DOHH2 (cell line): ENCODE measurements at regions not wholly inside any gene's neighbourhood (a gene's known extent, or its start where the extent isn't known, plus 50 kb on each side); places are given as distances from the start of the nearest gene placed in this dataset.

Experiments
- H3F3A ChIP-seq: fragments of 200-600 bp; sonication (generic), shearing (Covaris generic); 2 replicates; pipeline ENCODE4 v1.6.0; 2016; ENCODE audit warnings: antibody characterized with exemption, mild to moderate bottlenecking; ENCODE audit not compliant: control insufficient read depth, insufficient read depth
- H3K27ac ChIP-seq: fragments of 200-600 bp; sonication (generic); 2 replicates; pipeline ENCODE4 v1.5.1; 2014; ENCODE audit warnings: low read depth, mild to moderate bottlenecking, low read length, moderate library complexity
- H3K27me3 ChIP-seq: fragments of 200-600 bp; sonication (generic); 2 replicates; pipeline ENCODE4 v1.6.1; 2014; ENCODE audit warnings: mild to moderate bottlenecking, low read length, mixed read lengths; ENCODE audit not compliant: control insufficient read depth
- H3K36me3 ChIP-seq: fragments of 200-600 bp; sonication (generic); 2 replicates; pipeline ENCODE4 v1.6.1; 2014; ENCODE audit warnings: mild to moderate bottlenecking, low read length, moderate library complexity, mixed read lengths; ENCODE audit not compliant: control insufficient read depth
- H3K4me1 ChIP-seq: fragments of 200-600 bp; sonication (generic); 2 replicates; pipeline ENCODE4 v1.6.1; 2014; ENCODE audit warnings: mild to moderate bottlenecking, low read length, mixed read lengths; ENCODE audit not compliant: control insufficient read depth
- H3K4me2 ChIP-seq: fragments of 200-600 bp; sonication (generic); 2 replicates; pipeline ENCODE4 v1.6.0; 2014; ENCODE audit warnings: mild to moderate bottlenecking, low read length, moderate library complexity
- H3K4me3 ChIP-seq: fragments of 200-600 bp; sonication (generic); 2 replicates; pipeline ENCODE4 v1.5.1; 2014; ENCODE audit warnings: mild to moderate bottlenecking, low read length, mixed read lengths
- H3K79me2 ChIP-seq: fragments of 200-600 bp; sonication (generic); 2 replicates; pipeline ENCODE4 v1.6.1; 2014; ENCODE audit warnings: mild to moderate bottlenecking, low read length, mixed read lengths; ENCODE audit not compliant: control insufficient read depth
- H3K9me2 ChIP-seq: fragments of 200-600 bp; sonication (generic); replicated peaks from 2 replicates; pipeline ENCODE4 v1.6.1; 2014; ENCODE audit warnings: mild to moderate bottlenecking, low read length, mixed read lengths; ENCODE audit not compliant: control insufficient read depth
- H3K9me3 ChIP-seq: fragments of 200-600 bp; sonication (generic); 2 replicates; pipeline ENCODE4 v1.6.1; 2014; ENCODE audit warnings: antibody characterized with exemption, low read length, mixed read lengths; ENCODE audit not compliant: control insufficient read depth, insufficient read depth
- H4K20me1 ChIP-seq: fragments of 200-600 bp; sonication (generic); 2 replicates; pipeline ENCODE4 v1.6.0; 2014; ENCODE audit warnings: low read depth, mild to moderate bottlenecking, antibody characterized with exemption, low read length, moderate library complexity; ENCODE audit not compliant: control insufficient read depth, insufficient read depth
- EZH2phosphoT487 ChIP-seq: fragments of 200-600 bp; sonication (generic); IDR thresholded peaks from 2 replicates; pipeline ENCODE4 v1.6.1; 2017; ENCODE audit warnings: borderline replicate concordance, mild to moderate bottlenecking, antibody characterized with exemption, low read length, moderate library complexity, mixed read lengths
- TF ChIP-seq, protein P1 (sequence below): fragments of 200-600 bp; sonication (generic); IDR thresholded peaks from one replicate; pipeline ENCODE4 v1.5.1; 2014; ENCODE audit warnings: antibody characterized with exemption, mild to moderate bottlenecking, low read depth, low read length; ENCODE audit not compliant: poor library complexity, severe bottlenecking

DNA sequence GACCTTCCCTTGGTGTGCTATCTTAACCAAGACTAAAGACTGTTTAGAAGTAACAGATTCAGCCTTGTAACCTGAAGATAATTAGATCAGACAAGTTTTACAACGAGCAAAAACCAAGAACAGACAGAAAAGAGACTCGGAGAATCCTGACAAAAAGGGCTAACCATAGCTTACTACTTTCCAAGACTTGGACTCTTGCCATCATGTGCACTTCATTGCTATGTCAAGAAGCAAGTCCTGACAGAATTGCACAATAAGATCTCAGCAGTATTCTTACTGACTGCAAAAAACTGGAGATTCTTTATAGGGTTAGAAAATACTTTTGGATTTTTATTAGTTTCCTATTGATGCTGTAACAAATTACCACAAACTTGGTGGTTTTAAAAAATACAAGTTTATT, 1539.0 kb upstream of the NUDT12 start:
- no peaks in the 10 kb centered on the region for H4K20me1 ChIP-seq
- H3F3A ChIP-seq = no peaks in the 10 kb centered on the region
- TF ChIP-seq EZH2phosphoT487 = no peak
- TF ChIP-seq, protein P1, sequence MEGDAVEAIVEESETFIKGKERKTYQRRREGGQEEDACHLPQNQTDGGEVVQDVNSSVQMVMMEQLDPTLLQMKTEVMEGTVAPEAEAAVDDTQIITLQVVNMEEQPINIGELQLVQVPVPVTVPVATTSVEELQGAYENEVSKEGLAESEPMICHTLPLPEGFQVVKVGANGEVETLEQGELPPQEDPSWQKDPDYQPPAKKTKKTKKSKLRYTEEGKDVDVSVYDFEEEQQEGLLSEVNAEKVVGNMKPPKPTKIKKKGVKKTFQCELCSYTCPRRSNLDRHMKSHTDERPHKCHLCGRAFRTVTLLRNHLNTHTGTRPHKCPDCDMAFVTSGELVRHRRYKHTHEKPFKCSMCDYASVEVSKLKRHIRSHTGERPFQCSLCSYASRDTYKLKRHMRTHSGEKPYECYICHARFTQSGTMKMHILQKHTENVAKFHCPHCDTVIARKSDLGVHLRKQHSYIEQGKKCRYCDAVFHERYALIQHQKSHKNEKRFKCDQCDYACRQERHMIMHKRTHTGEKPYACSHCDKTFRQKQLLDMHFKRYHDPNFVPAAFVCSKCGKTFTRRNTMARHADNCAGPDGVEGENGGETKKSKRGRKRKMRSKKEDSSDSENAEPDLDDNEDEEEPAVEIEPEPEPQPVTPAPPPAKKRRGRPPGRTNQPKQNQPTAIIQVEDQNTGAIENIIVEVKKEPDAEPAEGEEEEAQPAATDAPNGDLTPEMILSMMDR = no peak
- no peaks in the 10 kb centered on the region for H3K4me1 ChIP-seq
- H3K27ac ChIP-seq = no peak overlapping the region
- no peaks in the 10 kb centered on the region for H3K9me3 ChIP-seq
- no peaks in the 10 kb centered on the region for H3K79me2 ChIP-seq
- H3K4me3 ChIP-seq = no peak overlapping the region
- no peaks in the 10 kb centered on the region for H3K9me2 ChIP-seq
- H3K27me3 ChIP-seq = no peaks in the 10 kb centered on the region
- no peak overlapping the region for H3K4me2 ChIP-seq
- H3K36me3 ChIP-seq = no peaks in the 10 kb centered on the region

DNA sequence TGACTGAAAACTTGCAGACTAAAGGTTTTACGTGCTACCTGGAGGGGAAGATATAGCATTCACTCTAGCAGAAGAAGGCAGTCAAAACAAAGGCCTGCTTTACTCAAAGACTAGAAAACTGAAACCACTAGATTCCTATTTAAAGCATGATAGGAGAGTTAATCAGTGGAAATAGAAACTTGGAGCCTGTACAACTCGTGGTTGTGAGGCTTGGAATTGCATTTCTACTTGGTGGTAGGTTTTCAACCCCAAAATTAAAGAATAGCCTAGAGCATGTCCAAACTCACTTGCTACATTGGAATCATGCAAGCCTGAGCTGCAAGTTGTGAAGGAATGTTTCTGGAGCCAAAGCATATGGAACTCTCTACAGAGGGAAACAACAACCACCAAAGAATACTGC, 1526.4 kb upstream of the NUDT12 start:
- Histone ChIP-seq H3K9me2 (no peaks in the 10 kb centered on the region), H3K4me2 (no peak overlapping the region), H3K27ac (no peak overlapping the region), H3K36me3 (no peaks in the 10 kb centered on the region), H3F3A (no peaks in the 10 kb centered on the region), H3K79me2 (no peaks in the 10 kb centered on the region), H3K4me1 (no peaks in the 10 kb centered on the region), H4K20me1 (no peaks in the 10 kb centered on the region), H3K9me3 (no peaks in the 10 kb centered on the region), H3K27me3 (no peaks in the 10 kb centered on the region), H3K4me3 (no peak overlapping the region)
- TF ChIP-seq, protein P1 = no peak
- TF ChIP-seq EZH2phosphoT487 = no peak

DNA sequence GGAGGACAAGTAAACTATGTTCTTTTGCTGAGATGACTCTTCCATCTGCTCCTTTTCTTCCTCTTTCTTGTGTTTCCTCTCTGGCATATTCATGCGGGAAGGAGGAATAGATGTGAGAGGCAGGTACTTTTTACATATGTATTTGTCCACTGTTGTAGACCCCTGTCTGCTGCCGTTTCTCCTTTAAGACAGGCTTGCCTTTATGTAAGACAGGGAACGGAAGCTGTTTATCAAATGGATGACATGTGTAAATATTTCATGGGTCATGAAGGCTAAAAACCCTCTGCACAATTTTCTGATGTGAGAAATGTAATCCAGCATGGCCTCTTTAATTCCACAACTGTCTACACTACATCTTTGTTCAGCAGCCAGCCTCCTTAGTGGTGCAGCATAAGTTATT, 1525.5 kb upstream of the NUDT12 start:
- Histone ChIP-seq H3K27ac (no peak overlapping the region), H3K4me2 (no peak overlapping the region), H3K9me3 (no peaks in the 10 kb centered on the region), H3K4me1 (no peaks in the 10 kb centered on the region), H3F3A (no peaks in the 10 kb centered on the region), H3K9me2 (no peaks in the 10 kb centered on the region), H3K36me3 (no peaks in the 10 kb centered on the region), H3K4me3 (no peak overlapping the region), H3K79me2 (no peaks in the 10 kb centered on the region), H4K20me1 (no peaks in the 10 kb centered on the region), H3K27me3 (no peaks in the 10 kb centered on the region)
- TF ChIP-seq, protein P1 = no peak
- no peak for TF ChIP-seq EZH2phosphoT487

DNA sequence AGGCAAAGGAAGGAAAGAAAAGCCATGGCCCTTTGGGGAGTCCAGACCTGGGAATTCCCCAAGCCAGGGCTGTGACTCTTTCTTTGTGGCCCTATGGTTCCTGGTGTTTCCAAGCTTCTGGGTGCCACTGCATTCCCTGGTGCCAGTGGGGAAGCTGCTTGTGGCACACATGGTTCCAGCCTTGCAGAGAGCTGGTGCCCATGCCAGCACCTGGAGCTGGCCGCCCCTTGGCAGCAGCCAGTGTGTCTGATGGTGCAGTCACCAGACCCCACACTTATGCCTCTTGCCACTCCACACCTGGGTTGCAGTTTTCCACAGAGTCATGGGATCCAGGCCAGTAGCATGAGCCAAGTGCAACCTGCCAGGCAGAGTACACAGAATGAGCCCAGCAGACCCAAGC, 1495.3 kb upstream of the NUDT12 start:
- no peak overlapping the region for H3K4me3 ChIP-seq
- no peaks in the 10 kb centered on the region for H3K27me3 ChIP-seq
- H3K79me2 ChIP-seq = no peaks in the 10 kb centered on the region
- H3K27ac ChIP-seq = no peak overlapping the region
- no peaks in the 10 kb centered on the region for H3K9me2 ChIP-seq
- H4K20me1 ChIP-seq = no peaks in the 10 kb centered on the region
- H3K4me2 ChIP-seq = no peak overlapping the region
- TF ChIP-seq, protein P1 = no peak
- no peak for TF ChIP-seq EZH2phosphoT487
- H3K4me1 ChIP-seq = no peaks in the 10 kb centered on the region
- H3K9me3 ChIP-seq = peaks cover 11% of the 10 kb centered on the region; the same call in 1 of the 2 replicates
- H3K36me3 ChIP-seq = no peaks in the 10 kb centered on the region
- no peaks in the 10 kb centered on the region for H3F3A ChIP-seq
